NCI-H446 (cell line): ENCODE measurements at regions not wholly inside any gene's neighbourhood (a gene's known extent, or its start where the extent isn't known, plus 50 kb on each side); places are given as distances from the start of the nearest gene placed in this dataset.
"Not testable (repeated sequence)": the region's sequence is repeated elsewhere in the genome, so short reads cannot be mapped to it uniquely, and the experiment has no call there.

Source experiments
- DNase-seq, 2 experiments: peaks; one replicate each; lab custom pipeline; 2025; lab: John Stamatoyannopoulos, UW

GRCh38 chr2:223180463-223180862 is 128.5 kb downstream of the KCNE4 start:
- DNase-seq = no peak

GRCh38 chr2:223181561-223181960 is 129.6 kb downstream of the KCNE4 start:
- no peak for DNase-seq

GRCh38 chr2:223182356-223182755 is 130.4 kb downstream of the KCNE4 start:
- no peak for DNase-seq

GRCh38 chr2:223185638-223186037 is 133.6 kb downstream of the KCNE4 start:
- DNase-seq = no peak

- DNase-seq = no peak
Observed at GRCh38 chr2:223187256-223187655, 135.3 kb downstream of the KCNE4 start.

GRCh38 chr2:223190561-223191206 is 138.7 kb downstream of the KCNE4 start:
- not testable (repeated sequence) for DNase-seq

- no peak for DNase-seq
Observed at GRCh38 chr2:223196331-223196730, 144.3 kb downstream of the KCNE4 start.

GRCh38 chr2:223197046-223197445 is 145.1 kb downstream of the KCNE4 start:
- no peak for DNase-seq

GRCh38 chr2:223199531-223200515 is 147.8 kb downstream of the KCNE4 start:
- no peak for DNase-seq

GRCh38 chr2:223203971-223204929 is 152.3 kb downstream of the KCNE4 start:
- DNase-seq = no peak

GRCh38 chr2:223210489-223210888 is 158.5 kb downstream of the KCNE4 start:
- no peak for DNase-seq

GRCh38 chr2:223214394-223215253 is 162.6 kb downstream of the KCNE4 start:
- DNase-seq = no peak

GRCh38 chr2:223215254-223215516 is 163.2 kb downstream of the KCNE4 start:
- DNase-seq = no peak

- DNase-seq = no peak
Observed at GRCh38 chr2:223217373-223217772, 165.4 kb downstream of the KCNE4 start.

- DNase-seq = no peak
Observed at GRCh38 chr2:223218587-223219178, 166.7 kb downstream of the KCNE4 start.

- no peak for DNase-seq
Observed at GRCh38 chr2:223219872-223220657, 168.1 kb downstream of the KCNE4 start.

- peak in 1 of 2 experiments; percentile 12 for DNase-seq
Observed at GRCh38 chr2:223220658-223220925, 168.6 kb downstream of the KCNE4 start.

- no peak for DNase-seq
Observed at GRCh38 chr2:223221139-223221835, 169.3 kb downstream of the KCNE4 start.

GRCh38 chr2:223222397-223222796 is 170.4 kb downstream of the KCNE4 start:
- DNase-seq = no peak

- DNase-seq = no peak
Observed at GRCh38 chr2:223223156-223223555, 171.2 kb downstream of the KCNE4 start.
